Breast epithelium (tissue), 3 donors: ENCODE measurements at regions not wholly inside any gene's neighbourhood (a gene's known extent, or its start where the extent isn't known, plus 50 kb on each side); places are given as distances from the start of the nearest gene placed in this dataset.
"Not testable (repeated sequence)": the region's sequence is repeated elsewhere in the genome, so short reads cannot be mapped to it uniquely, and the experiment has no call there.

ENCODE experiments used
- CTCF ChIP-seq, 3 donors: fragments of 450-650 bp; IDR thresholded peaks; one replicate each; pipeline ENCODE4 v1.5.1; 2016 to 2017; ENCODE audit warnings: antibody characterized with exemption in 3 of 3, mild to moderate bottlenecking in 3 of 3, moderate library complexity in 3 of 3
- POLR2A ChIP-seq: fragments of 450-650 bp; IDR thresholded peaks from one replicate; pipeline ENCODE4 v1.6.1; 2016; ENCODE audit warnings: antibody characterized with exemption, mild to moderate bottlenecking, moderate library complexity
- POLR2AphosphoS5 ChIP-seq, 3 donors: sonication (generic); formaldehyde crosslinking; IDR thresholded peaks; one replicate each; pipeline ENCODE4 v1.6.1; 2017; ENCODE audit warnings: antibody characterized with exemption in 3 of 3

- not testable (repeated sequence) for TF ChIP-seq POLR2AphosphoS5 (IDR thresholded peaks at IDR 0.05); POLR2A; CTCF (IDR thresholded peaks at IDR 0.05)
Observed at GRCh38 chr16:85230764-85231383, 118.6 kb upstream of the CIBAR2 start.
